GM11168 (cell line): ENCODE measurements at regions not wholly inside any gene's neighbourhood (a gene's known extent, or its start where the extent isn't known, plus 50 kb on each side); places are given as distances from the start of the nearest gene placed in this dataset.
"Not testable (repeated sequence)": the region's sequence is repeated elsewhere in the genome, so short reads cannot be mapped to it uniquely, and the experiment has no call there.

ENCODE experiments used
- in situ Hi-C: fragments of 300-500 bp; cut with MboI; formaldehyde crosslinking; loops from one replicate; pipeline ENCODE4 v1.12.0; 2022; ENCODE audit warnings: low sequenced_read_pairs; ENCODE audit not compliant: unreplicated experiment

DNA sequence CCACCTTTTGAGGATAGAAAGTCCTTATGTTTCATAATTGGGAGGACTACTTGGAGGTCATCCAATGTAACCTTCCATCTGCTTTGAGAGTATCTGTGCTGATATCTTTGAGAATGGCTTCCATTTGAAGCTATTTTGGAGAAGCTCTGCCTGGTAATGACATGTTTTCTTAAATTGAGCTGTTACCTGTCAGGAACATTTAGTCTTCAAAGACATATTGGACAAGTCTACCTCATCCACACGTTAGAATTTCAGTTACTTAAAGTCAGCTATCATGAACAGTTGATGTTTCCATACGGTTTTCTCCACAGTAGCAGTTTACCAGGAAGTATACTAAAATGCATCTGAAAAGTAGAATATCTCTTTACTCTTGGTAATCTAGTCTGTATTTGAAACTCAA is 318.5 kb downstream of the EDEM1 start:
- in situ Hi-C loops, result no loop called here

- in situ Hi-C loops, result not testable (repeated sequence)
Measured at GRCh38 chr3:5508860-5509259, 321.4 kb downstream of the EDEM1 start.

DNA sequence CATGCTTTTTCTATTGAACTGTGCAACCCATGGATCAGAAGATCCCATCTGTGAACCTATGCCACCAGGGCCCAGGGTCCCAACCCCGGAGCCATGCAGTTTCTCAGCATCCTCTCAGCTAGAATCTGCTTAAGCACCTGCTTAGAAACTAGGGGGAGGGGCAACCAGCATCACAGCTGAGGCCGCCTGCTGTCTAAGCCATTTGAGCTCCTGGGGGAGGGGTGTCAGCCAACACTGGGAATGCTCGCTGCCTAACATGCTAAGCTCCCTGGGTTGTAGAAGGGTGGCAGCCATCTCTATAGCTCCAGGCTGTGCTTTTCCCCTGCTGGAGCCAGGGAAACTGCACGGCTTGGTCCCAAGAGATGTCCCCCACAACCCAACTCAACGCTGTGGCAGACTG is 322.8 kb downstream of the EDEM1 start:
- in situ Hi-C loops, result no loop called here

DNA sequence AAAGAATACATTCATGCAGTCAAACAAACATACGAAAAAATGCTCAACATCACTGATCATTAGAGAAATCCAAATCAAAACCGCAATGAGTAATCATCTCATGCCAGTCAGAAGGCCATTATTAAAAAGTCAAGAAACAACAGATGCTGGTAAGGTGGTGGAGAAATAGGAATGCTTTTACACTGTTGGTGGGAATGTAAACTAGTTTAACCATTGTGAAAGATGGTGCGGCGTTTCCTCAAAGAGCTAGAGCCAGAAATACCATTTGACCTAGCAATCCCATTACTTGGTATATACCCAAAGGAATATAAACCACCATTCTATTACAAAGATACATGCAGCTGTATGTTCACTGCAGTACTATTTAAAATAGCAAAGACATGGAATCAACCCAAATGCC is 330.4 kb downstream of the EDEM1 start:
- in situ Hi-C loops, result no loop called here

DNA sequence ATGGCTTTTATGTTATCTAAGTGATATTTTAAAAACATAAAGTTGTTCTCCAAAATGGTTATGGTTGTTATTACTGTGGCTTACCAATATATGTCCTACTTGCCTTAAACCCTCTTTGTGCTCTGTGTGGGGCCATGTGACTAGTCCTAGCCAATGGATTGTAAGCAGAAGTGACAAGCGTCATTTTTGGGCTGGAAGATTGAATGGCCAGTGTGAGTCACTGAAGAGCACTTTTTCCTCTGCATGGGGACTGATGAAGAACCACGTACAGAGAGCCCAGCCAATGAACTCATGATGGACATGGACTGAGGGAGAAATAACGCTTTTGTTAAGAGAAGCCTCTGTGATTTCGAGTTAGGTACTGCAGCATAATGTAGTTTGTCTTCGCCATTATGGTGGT is 332.7 kb downstream of the EDEM1 start:
- in situ Hi-C loops, result no loop called here

DNA sequence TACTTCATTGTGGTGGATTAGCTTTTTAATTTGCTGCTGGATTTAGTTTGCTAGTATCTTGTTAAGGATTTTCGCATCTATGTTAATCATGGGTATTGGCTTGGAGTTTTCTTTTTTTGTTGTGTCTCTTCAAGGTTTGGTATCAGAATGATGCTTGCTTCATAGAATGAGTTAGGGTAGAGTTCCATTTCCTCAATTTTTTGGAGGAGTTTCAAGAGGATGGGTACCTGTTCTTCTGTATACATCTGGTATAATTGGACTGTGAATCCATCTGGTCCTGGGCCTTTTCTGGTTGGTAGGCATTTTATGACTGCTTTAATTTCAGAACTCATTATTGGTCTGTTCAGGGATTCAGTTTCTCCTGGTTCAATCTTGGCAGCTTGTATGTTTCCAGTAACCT is 335.6 kb downstream of the EDEM1 start:
- in situ Hi-C loops, result no loop called here

- in situ Hi-C loops, result no loop called here
Measured at GRCh38 chr3:5531039-5531438, 343.5 kb downstream of the EDEM1 start.

DNA sequence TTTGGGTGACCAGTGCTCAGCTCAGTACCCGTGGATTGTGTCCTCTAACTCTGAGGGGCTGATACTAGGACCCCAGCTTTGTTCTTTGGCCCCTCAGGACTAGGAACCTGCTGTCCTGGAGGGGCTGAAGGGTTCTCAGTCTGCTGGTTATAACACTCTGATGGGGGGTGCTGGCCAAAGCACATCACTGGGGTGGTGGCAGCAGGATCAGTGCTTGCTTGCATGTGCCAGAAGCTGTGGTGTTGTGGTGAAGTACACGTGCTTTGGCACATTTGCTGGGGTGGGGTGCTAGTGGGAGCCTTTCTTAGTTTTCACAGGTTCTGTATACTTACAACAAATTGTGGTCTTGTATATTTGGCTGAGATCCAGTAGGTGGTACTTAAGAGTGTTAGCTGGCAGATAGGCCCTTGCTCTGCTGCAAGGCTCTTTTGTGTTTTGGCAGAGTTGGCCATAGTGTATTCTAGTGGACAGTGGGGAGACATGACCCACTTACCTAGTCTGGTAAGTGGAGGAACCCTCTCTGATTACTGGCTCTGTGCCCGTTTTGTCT is 344.3 kb downstream of the EDEM1 start:
- in situ Hi-C loops, result no loop called here

DNA sequence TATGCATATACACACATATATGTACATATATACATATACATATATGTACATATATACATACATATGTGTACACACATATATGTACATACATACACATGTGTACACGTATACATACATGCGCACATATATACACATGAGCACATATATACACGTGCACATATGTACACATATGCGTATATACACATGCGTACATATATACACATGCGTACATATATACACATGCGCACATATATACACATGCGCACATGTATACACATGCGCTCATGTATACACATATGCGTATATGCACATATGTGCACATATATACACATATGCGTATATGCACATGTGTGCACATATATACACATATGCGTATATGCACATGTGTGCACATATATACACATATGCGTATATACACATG is 353.0 kb downstream of the EDEM1 start:
- in situ Hi-C loops, result no loop called here

DNA sequence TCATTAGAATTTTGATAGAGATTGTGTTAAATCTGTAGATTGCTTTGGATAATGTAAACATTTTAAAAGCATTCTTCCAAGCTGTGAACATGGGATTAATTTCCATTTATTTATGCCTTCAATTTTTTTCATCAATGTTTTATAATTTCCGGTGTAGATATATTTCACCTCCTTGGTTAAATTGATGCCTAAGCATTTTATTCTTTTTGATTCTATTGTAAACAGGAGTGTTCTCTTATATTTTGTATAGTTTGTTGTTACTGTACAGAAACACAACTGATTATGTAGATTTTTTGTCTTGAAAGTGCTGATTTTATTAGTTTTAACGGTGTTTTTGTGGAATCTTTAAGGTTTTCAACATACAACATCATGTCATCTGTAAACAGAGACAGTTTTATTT is 355.0 kb downstream of the EDEM1 start:
- in situ Hi-C loops, result no loop called here

DNA sequence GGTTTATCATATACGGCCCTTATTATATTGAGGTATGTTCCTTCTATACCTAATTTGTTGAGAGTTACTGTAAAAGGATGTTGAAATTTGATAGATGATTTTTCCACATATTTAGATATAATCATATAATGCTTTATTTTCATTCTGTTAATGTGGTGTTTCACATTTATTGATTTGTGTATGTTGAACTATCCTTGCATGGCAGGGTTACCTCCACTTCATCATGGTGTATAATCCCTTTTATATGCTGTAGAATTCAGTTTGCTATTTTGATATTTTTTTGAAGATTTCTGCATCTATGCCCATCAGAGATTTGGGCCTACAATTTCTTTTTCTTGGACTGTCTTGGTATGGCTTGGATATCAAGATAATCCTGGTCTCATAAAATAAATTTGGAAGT is 355.5 kb downstream of the EDEM1 start:
- in situ Hi-C loops, result no loop called here

DNA sequence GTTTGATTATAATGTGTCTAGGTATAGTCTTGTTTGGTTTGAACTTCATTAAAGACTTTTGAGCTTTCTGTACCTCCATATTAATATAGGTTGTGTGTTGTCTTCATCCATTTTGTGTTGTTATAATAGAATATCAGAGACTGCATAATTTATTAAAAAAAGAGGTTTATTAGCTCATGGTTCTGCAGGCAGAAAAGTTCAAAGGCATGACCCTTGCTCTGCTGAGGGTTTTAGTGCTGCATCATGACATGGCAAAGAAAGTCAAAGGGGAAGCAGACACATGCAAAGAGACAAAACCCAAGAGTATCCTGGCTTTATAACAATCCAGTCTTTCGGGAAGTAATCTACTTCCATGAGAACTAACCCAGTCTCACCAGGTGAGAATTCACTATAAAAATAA is 358.2 kb downstream of the EDEM1 start:
- in situ Hi-C loops, result no loop called here

- in situ Hi-C loops, result no loop called here
Measured at GRCh38 chr3:5553203-5553602, 365.7 kb downstream of the EDEM1 start.

DNA sequence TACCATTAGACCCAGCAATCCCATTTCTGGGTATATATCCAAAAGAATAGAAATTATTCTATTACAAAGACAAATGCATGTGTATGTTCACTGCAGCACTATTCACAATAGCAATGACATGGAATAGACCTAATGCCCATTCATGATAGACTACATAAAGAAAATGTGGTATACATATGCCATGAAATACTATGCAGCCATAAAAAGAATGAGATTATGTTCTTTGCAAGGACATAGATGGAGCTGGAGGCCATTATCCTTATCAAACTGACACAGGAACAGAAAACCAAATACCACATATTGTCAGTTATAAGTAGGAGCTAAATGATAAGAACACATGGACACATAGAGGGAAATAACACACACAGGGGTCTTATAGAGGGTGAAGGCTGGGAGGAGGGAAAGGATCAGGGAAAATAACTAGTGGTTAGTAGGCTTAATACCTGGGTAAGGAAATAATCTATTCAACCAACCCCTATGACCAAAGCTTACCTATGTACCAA is 366.8 kb downstream of the EDEM1 start:
- in situ Hi-C loops, result no loop called here

DNA sequence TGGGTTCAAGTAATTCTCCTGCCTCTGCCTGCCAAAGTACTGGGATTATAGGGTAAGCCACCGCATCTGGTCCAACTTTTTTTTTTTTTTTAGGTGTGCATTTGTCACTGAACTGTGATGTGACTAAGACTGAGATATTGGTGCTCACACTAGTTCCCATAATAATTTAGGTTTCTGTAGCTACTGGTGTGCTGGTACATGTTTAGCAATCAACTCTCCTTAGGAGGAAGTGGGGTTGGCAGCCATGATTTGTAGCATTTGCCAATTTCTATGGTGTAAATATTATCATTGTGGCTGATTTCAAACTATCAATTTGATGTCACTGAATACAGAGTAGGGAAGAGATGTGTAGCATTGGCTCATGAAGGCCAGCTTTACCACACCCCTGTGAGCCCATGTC is 372.7 kb downstream of the EDEM1 start:
- in situ Hi-C loops, result no loop called here

DNA sequence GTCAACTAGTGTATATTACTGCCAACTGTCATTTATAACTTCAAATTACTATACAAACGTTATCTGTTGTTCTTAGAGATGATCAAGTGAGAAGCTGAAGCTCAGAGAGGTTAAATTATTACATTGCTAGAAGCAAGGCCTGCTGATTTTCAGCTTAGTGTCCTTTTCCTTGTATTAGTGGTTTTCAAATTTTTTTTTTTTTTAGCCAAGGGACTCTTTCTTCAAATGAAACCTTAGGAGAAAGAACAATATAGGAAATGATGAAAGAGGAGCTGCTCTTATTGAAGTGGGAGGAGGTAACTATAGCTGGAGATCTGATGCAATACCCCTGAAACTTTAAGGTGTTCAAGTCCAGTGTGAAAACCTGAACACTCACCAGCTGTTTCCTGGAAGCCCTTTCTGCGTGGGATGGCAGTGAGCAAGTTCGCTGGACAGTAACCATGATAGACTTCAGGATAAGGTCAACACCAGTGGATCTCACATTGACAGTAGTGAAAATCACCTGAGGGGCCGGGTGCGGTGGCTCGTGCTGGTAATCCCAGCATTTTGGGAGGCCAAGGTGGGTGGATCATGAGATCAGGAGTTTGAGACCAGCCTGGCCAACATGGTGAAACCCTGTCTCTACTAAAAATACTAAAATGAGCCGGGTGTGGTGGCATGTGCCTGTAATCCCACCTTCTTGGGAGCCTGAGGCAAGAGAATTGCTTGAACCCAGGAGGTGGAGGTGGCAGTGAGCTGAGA is 376.2 kb downstream of the EDEM1 start:
- in situ Hi-C loops, result no loop called here

GRCh38 chr3:5564278-5564666 is 376.8 kb downstream of the EDEM1 start:
- in situ Hi-C loops, result no loop called here

DNA sequence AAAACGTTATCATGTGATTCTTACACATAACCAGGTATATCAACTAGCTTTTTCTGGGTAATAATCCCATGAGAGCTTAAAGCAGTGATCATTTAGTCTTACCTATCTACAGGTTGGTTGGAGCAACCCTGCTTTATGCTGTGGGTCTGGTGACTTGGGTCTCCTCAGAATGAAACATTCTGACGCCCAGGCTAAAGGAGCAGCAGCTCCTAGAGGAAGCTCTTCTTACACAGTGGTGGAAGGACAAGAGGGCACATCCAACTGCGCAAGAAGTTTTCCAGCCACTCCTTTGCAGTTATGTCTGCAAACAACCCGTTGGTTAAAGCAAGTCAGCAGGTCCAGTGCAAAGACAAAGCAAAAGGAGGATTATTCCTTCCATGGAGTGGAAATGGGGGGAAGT is 377.5 kb downstream of the EDEM1 start:
- in situ Hi-C loops, result no loop called here

DNA sequence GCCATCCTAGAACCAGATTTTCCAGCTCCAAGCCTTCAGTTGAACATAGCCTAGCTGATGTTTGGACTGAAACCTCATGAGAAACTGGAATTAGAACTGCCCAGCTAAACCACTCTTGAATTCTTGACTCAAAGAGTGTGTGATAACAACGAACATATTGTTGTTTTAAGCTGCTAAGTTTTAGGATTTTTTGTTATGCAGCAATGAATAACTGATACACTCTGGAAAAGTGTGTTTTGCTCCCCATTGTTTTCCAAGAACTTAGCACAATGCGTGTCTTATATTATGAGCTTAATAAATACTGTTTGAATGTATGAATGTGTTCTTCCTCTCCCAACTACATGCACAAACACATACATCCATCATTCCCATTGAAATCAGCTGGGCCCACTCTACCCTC is 379.6 kb downstream of the EDEM1 start:
- in situ Hi-C loops, result no loop called here

- in situ Hi-C loops, result no loop called here
Measured at GRCh38 chr3:5568451-5568850, 380.9 kb downstream of the EDEM1 start.

- in situ Hi-C loops, result no loop called here
Measured at GRCh38 chr3:5569152-5569551, 381.6 kb downstream of the EDEM1 start.

GRCh38 chr3:5572168-5572567 is 384.7 kb downstream of the EDEM1 start:
- in situ Hi-C loops, result no loop called here
